Suprapubic skin (tissue), 4 donors: ENCODE measurements at regions not wholly inside any gene's neighbourhood (a gene's known extent, or its start where the extent isn't known, plus 50 kb on each side); places are given as distances from the start of the nearest gene placed in this dataset.

Source experiments
- DNase-seq, 2 donors: peaks; one replicate each; pipeline ENCODE4 v3.0.0-alpha.2; 2019; ENCODE audit warnings: low spot score in 2 of 2
- H3K27ac ChIP-seq: fragments of 200-600 bp; sonication (generic); one replicate; pipeline ENCODE4 v1.5.1; 2019
- H3K27me3 ChIP-seq: fragments of 200-600 bp; sonication (generic); one replicate; pipeline ENCODE4 v1.5.1; 2019
- H3K36me3 ChIP-seq: fragments of 200-600 bp; sonication (generic); one replicate; pipeline ENCODE4 v1.5.1; 2019
- H3K4me1 ChIP-seq: fragments of 200-600 bp; sonication (generic); one replicate; pipeline ENCODE4 v1.5.1; 2019
- H3K4me3 ChIP-seq: fragments of 200-600 bp; sonication (generic); one replicate; pipeline ENCODE4 v1.5.1; 2019; ENCODE audit warnings: mild to moderate bottlenecking
- H3K9me3 ChIP-seq: fragments of 200-600 bp; sonication (generic); one replicate; pipeline ENCODE4 v1.5.1; 2019
- EP300 ChIP-seq: sonication (generic); formaldehyde crosslinking; IDR thresholded peaks from one replicate; pipeline ENCODE4 v1.6.1; 2017; ENCODE audit warnings: antibody characterized with exemption
- POLR2A ChIP-seq, 2 donors: fragments of 450-650 bp; IDR thresholded peaks; one replicate each; pipeline ENCODE4 v1.6.1; 2017; ENCODE audit warnings: antibody characterized with exemption in 2 of 2, mild to moderate bottlenecking in 2 of 2, moderate library complexity in 2 of 2
- POLR2AphosphoS5 ChIP-seq, 3 donors: sonication (generic); formaldehyde crosslinking; IDR thresholded peaks; one replicate each; pipeline ENCODE4 v1.6.1; 2017; ENCODE audit warnings: antibody characterized with exemption in 3 of 3
- WGBS: methylation state at CpG from one replicate; pipeline ENCODE4 v1.1.5; 2018; 5-methylcytosine and 5-hydroxymethylcytosine counted together
- TF ChIP-seq, protein P1 (sequence below), 2 donors: fragments of 200-600 bp in 1 of 2; fragments of 450-650 bp in 1 of 2; sonication (generic) in 1 of 2; IDR thresholded peaks; one replicate each; pipeline ENCODE4 v1.5.1; 2016 to 2019; ENCODE audit warnings: antibody characterized with exemption in 2 of 2, mild to moderate bottlenecking in 1 of 2, moderate library complexity in 1 of 2

DNA sequence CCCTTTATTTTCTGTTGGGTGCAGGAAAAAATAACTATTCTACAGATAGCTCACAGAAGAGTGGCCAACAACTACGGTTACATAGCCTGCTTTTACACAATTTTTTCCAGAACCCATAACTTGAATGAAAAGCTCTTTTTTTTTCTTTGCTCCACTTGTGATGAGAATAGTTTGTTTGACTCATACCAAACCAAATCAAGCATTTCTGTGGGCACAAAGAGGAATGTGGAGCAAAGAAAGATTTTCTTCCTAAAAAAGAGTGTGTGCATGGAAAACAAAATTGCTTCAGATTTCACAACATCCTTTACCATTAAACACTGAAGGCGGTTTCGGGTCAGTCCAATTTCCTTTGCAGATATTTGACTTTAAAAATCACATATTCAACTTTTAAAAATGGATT lies 54.8 kb upstream of the RAB11FIP2 start:
- H3K27me3 ChIP-seq: no peaks in the 10 kb centered on the region
- no peaks in the 10 kb centered on the region for H3K9me3 ChIP-seq
- DNase-seq: no peak
- TF ChIP-seq POLR2A (IDR thresholded peaks at IDR 0.05) (no peak), POLR2AphosphoS5 (IDR thresholded peaks at IDR 0.05) (no peak), EP300 (no peak)
- TF ChIP-seq, protein P1, sequence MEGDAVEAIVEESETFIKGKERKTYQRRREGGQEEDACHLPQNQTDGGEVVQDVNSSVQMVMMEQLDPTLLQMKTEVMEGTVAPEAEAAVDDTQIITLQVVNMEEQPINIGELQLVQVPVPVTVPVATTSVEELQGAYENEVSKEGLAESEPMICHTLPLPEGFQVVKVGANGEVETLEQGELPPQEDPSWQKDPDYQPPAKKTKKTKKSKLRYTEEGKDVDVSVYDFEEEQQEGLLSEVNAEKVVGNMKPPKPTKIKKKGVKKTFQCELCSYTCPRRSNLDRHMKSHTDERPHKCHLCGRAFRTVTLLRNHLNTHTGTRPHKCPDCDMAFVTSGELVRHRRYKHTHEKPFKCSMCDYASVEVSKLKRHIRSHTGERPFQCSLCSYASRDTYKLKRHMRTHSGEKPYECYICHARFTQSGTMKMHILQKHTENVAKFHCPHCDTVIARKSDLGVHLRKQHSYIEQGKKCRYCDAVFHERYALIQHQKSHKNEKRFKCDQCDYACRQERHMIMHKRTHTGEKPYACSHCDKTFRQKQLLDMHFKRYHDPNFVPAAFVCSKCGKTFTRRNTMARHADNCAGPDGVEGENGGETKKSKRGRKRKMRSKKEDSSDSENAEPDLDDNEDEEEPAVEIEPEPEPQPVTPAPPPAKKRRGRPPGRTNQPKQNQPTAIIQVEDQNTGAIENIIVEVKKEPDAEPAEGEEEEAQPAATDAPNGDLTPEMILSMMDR (IDR thresholded peaks at IDR 0.05): no peak
- H3K4me1 ChIP-seq: no peaks in the 10 kb centered on the region
- H3K27ac ChIP-seq: no peak overlapping the region
- 79% methylated on average over 3 of the region's 3 CpGs for WGBS
- no peaks in the 10 kb centered on the region for H3K36me3 ChIP-seq
- no peak overlapping the region for H3K4me3 ChIP-seq
